ENCODE measurements at regions not wholly inside any gene's neighbourhood (a gene's known extent, or its start where the extent isn't known, plus 50 kb on each side); places are given as distances from the start of the nearest gene placed in this dataset.
A peak's percentile ranks its signal among the peaks of the same experiment; 100 is the strongest.
"Not testable (repeated sequence)": the region's sequence is repeated elsewhere in the genome, so short reads cannot be mapped to it uniquely, and the experiment has no call there.

DNA sequence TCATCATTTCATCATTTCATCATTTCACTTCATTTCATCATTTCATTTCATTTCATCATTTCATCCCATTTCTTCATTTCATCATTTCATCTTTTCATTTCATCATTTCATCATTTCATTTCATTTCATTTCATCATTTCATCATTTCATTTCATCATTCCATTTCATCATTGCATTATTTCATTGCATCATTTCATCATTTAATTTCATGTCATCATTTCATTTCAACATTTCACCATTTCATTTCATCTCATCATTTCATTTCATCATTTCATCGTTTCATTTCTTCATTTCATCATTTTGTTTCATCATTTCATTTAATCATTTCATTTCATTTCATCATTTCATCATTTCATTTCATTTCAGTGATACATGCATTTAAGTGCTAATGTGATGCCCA lies 166.9 kb upstream of the TP53TG3 start:
- intact Hi-C loops (cut with micrococcal nuclease); H3K9me3 ChIP-seq (replicated peaks; ENCODE audit: control insufficient read depth, insufficient read depth, low read depth, low read length); H3K36me3 ChIP-seq (ENCODE audit: control insufficient read depth, insufficient read depth, low read length); H4K20me1 ChIP-seq (replicated peaks; ENCODE audit: control insufficient read depth, insufficient read depth, low read length); ATAC-seq; DNase-seq (ENCODE audit: extremely low read depth in 1 of 4, low spot score in 3 of 4); POLR2A ChIA-PET; H3K27ac ChIP-seq (ENCODE audit: extremely low read depth, low read depth, low read length); H3K4me3 ChIP-seq; BruUV-seq (replicated peaks); H3K4me2 ChIP-seq (ENCODE audit: insufficient read depth, low read length); CTCF ChIA-PET (ENCODE audit: low intra/inter-chr PET ratio); H3K9me1 ChIP-seq (ENCODE audit: control insufficient read depth, insufficient read depth, low read length); H3K79me2 ChIP-seq (ENCODE audit: control insufficient read depth, insufficient read depth, low read length); H3K27me3 ChIP-seq (ENCODE audit: control insufficient read depth in 2 of 2, insufficient read depth in 2 of 2, low read length in 2 of 2); H2AFZ ChIP-seq (ENCODE audit: low read depth, low read length); H3K4me1 ChIP-seq (replicated peaks in 1 of 2; ENCODE audit: control insufficient read depth in 2 of 2, insufficient read depth in 2 of 2, low read length in 2 of 2); in situ Hi-C loops (cut with MboI); FAIRE-seq; H3K9ac ChIP-seq (ENCODE audit: insufficient read depth in 1 of 2, low read depth in 2 of 2, low read length in 2 of 2); TF ChIP-seq ATF3 (CRISPR knock-in tag; conservative IDR thresholded peaks at IDR 0.05); CEBPG (CRISPR knock-in tag; IDR thresholded peaks at IDR 0.05): not testable (repeated sequence)
- 0% methylated on average over 1 of the region's 1 CpG for WGBS (ENCODE audit: insufficient coverage, low coverage, missing lambda C conversion rate)
- TF ChIP-seq ATF3 (IDR thresholded peaks at IDR 0.05) = peak; percentile 83
- peak; percentile 98 to 100 for TF ChIP-seq TRIM24 (IDR thresholded peaks at IDR 0.05)
- peak; percentile 88 for TF ChIP-seq ZNF24 (IDR thresholded peaks at IDR 0.05)
- peak; percentile 85 for TF ChIP-seq CEBPB (tag; IDR thresholded peaks at IDR 0.05)
- TF ChIP-seq CEBPG (tag; conservative IDR thresholded peaks at IDR 0.05 in 1 of 2, IDR thresholded peaks at IDR 0.05 in 1 of 2) = peak; percentile 22 to 86; a peak in 2 of 4 replicates

All from K562 (cell line).